ENCODE measurements at regions not wholly inside any gene's neighbourhood (a gene's known extent, or its start where the extent isn't known, plus 50 kb on each side); places are given as distances from the start of the nearest gene placed in this dataset.
"Not testable (repeated sequence)": the region's sequence is repeated elsewhere in the genome, so short reads cannot be mapped to it uniquely, and the experiment has no call there.

- peak; percentile 10 for DNase-seq
Observed at GRCh38 chr7:51982653-51983052, 666.0 kb upstream of the COBL start.

GRCh38 chr7:51980812-51981211, 664.2 kb upstream of the COBL start:
- no peak for DNase-seq

- no peak for DNase-seq
Observed at GRCh38 chr7:51980313-51980712, 663.7 kb upstream of the COBL start.

- DNase-seq = no peak
Observed at GRCh38 chr7:51977913-51978312, 661.3 kb upstream of the COBL start.

GRCh38 chr7:51973939-51974338, 657.3 kb upstream of the COBL start:
- no peak for DNase-seq

- DNase-seq = no peak
Observed at GRCh38 chr7:51973071-51973470, 656.5 kb upstream of the COBL start.

GRCh38 chr7:51970961-51971665, 654.5 kb upstream of the COBL start:
- DNase-seq = no peak

- DNase-seq = no peak
Observed at GRCh38 chr7:51968461-51968860, 651.9 kb upstream of the COBL start.

GRCh38 chr7:51965454-51965853, 648.8 kb upstream of the COBL start:
- peak; percentile 36 for DNase-seq

GRCh38 chr7:51961804-51962203, 645.2 kb upstream of the COBL start:
- DNase-seq = no peak

GRCh38 chr7:51950813-51951212, 634.2 kb upstream of the COBL start:
- DNase-seq = peak; percentile 27

GRCh38 chr7:51949726-51950644, 633.4 kb upstream of the COBL start:
- DNase-seq = peak; percentile 87

- DNase-seq = no peak
Observed at GRCh38 chr7:51930834-51931233, 614.2 kb upstream of the COBL start.

- DNase-seq = no peak
Observed at GRCh38 chr7:51929818-51930217, 613.2 kb upstream of the COBL start.

GRCh38 chr7:51927738-51928137, 611.1 kb upstream of the COBL start:
- no peak for DNase-seq

GRCh38 chr7:51918581-51918980, 602.0 kb upstream of the COBL start:
- no peak for DNase-seq

- DNase-seq = no peak
Observed at GRCh38 chr7:51901489-51901840, 584.9 kb upstream of the COBL start.

GRCh38 chr7:51900755-51901488, 584.3 kb upstream of the COBL start:
- not testable (repeated sequence) for DNase-seq

- no peak for DNase-seq
Observed at GRCh38 chr7:51899611-51900010, 583.0 kb upstream of the COBL start.

GRCh38 chr7:51882412-51882811, 565.8 kb upstream of the COBL start:
- no peak for DNase-seq

- DNase-seq = no peak
Observed at GRCh38 chr7:51881309-51881708, 564.7 kb upstream of the COBL start.

GRCh38 chr7:51878865-51879264, 562.3 kb upstream of the COBL start:
- DNase-seq = no peak

- no peak for DNase-seq
Observed at GRCh38 chr7:51869452-51869851, 552.8 kb upstream of the COBL start.

GRCh38 chr7:51867117-51867516, 550.5 kb upstream of the COBL start:
- DNase-seq = no peak
